H1 (cell line): ENCODE measurements at regions not wholly inside any gene's neighbourhood (a gene's known extent, or its start where the extent isn't known, plus 50 kb on each side); places are given as distances from the start of the nearest gene placed in this dataset.
"Not testable (repeated sequence)": the region's sequence is repeated elsewhere in the genome, so short reads cannot be mapped to it uniquely, and the experiment has no call there.

ENCODE experiments used
- EP300 ChIP-seq, 2 experiments: IDR thresholded peaks; 1 replicate in 1 of 2; 2 replicates in 1 of 2; pipeline ENCODE4 v1.6.1; 2011 to 2012; ENCODE audit warnings: low read depth in 2 of 2, low read length in 2 of 2, mild to moderate bottlenecking in 2 of 2, borderline replicate concordance in 1 of 2, inconsistent platforms in 1 of 2, moderate library complexity in 1 of 2
- EZH2 ChIP-seq: fragments of 200-600 bp; sonication (generic); IDR thresholded peaks from 2 replicates; pipeline ENCODE4 v1.7.1; 2012; ENCODE audit warnings: low read depth, mild to moderate bottlenecking, moderate library complexity, low read length, inconsistent platforms; ENCODE audit not compliant: severe bottlenecking
- GABPA ChIP-seq: IDR thresholded peaks from 2 replicates; pipeline ENCODE4 v1.6.1; 2011; ENCODE audit warnings: mild to moderate bottlenecking, low read length, moderate library complexity, borderline replicate concordance; ENCODE audit not compliant: insufficient read depth
- KDM5A ChIP-seq: fragments of 200-600 bp; IDR thresholded peaks from 2 replicates; pipeline ENCODE4 v1.7.1; 2012; ENCODE audit warnings: mild to moderate bottlenecking, low read length, inconsistent platforms, mixed read lengths
- MAFK ChIP-seq: IDR thresholded peaks from 2 replicates; pipeline ENCODE4 v1.6.1; 2012; ENCODE audit warnings: low read depth, mild to moderate bottlenecking, improper control_type of control experiment, low read length
- TBP ChIP-seq: IDR thresholded peaks from 2 replicates; pipeline ENCODE4 v1.6.1; 2011; ENCODE audit warnings: low read depth, low read length, improper control_type of control experiment
- TF ChIP-seq, protein P1 (sequence below), 3 experiments: IDR thresholded peaks; 1 replicate in 2 of 3; 2 replicates in 1 of 3; pipeline versions ENCODE4 v1.5.1 to v1.6.1; 2011; ENCODE audit warnings: low read length in 3 of 3, mild to moderate bottlenecking in 3 of 3, inconsistent platforms in 2 of 3, low read depth in 1 of 3, moderate library complexity in 1 of 3; ENCODE audit not compliant: insufficient read depth in 1 of 3; ENCODE audit errors: control extremely low read depth in 1 of 3
- TF ChIP-seq, protein P2 (sequence below): IDR thresholded peaks from 2 replicates; pipeline ENCODE4 v1.6.1; 2012; ENCODE audit warnings: low read length, inconsistent platforms

DNA sequence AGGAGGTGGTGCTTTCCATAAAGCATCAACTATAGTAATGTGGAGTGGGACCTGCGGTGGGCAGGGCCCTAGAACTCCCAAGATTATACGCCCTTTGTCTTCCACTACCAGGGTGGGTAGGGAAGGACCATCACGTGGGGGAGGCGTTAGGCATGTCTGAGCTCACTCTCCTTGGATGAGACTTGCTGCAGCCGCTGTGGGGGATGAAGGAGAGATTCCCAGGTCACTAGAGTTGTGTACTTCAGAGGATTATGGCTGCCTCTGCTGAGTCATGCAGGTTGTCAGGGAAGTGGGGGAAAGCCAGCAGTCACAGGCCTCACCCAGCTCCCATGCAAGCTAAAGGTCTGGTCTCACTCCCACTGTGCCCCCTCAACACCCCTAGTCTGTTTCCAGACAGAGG lies 195.0 kb upstream of the NBEA start:
- TF ChIP-seq, protein P1, sequence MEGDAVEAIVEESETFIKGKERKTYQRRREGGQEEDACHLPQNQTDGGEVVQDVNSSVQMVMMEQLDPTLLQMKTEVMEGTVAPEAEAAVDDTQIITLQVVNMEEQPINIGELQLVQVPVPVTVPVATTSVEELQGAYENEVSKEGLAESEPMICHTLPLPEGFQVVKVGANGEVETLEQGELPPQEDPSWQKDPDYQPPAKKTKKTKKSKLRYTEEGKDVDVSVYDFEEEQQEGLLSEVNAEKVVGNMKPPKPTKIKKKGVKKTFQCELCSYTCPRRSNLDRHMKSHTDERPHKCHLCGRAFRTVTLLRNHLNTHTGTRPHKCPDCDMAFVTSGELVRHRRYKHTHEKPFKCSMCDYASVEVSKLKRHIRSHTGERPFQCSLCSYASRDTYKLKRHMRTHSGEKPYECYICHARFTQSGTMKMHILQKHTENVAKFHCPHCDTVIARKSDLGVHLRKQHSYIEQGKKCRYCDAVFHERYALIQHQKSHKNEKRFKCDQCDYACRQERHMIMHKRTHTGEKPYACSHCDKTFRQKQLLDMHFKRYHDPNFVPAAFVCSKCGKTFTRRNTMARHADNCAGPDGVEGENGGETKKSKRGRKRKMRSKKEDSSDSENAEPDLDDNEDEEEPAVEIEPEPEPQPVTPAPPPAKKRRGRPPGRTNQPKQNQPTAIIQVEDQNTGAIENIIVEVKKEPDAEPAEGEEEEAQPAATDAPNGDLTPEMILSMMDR (IDR thresholded peaks at IDR 0.05; ENCODE audit: control extremely low read depth in 1 of 3, insufficient read depth in 1 of 3, low read depth in 1 of 3, low read length in 3 of 3): not testable (repeated sequence)
- not testable (repeated sequence) for TF ChIP-seq KDM5A; TBP; MAFK; EP300 (IDR thresholded peaks at IDR 0.05; ENCODE audit: borderline replicate concordance in 1 of 2, low read depth in 2 of 2, low read length in 2 of 2); GABPA; EZH2
- TF ChIP-seq, protein P2, sequence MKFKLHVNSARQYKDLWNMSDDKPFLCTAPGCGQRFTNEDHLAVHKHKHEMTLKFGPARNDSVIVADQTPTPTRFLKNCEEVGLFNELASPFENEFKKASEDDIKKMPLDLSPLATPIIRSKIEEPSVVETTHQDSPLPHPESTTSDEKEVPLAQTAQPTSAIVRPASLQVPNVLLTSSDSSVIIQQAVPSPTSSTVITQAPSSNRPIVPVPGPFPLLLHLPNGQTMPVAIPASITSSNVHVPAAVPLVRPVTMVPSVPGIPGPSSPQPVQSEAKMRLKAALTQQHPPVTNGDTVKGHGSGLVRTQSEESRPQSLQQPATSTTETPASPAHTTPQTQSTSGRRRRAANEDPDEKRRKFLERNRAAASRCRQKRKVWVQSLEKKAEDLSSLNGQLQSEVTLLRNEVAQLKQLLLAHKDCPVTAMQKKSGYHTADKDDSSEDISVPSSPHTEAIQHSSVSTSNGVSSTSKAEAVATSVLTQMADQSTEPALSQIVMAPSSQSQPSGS: not testable (repeated sequence)
